ENCODE measurements at regions not wholly inside any gene's neighbourhood (a gene's known extent, or its start where the extent isn't known, plus 50 kb on each side); places are given as distances from the start of the nearest gene placed in this dataset.

DNA sequence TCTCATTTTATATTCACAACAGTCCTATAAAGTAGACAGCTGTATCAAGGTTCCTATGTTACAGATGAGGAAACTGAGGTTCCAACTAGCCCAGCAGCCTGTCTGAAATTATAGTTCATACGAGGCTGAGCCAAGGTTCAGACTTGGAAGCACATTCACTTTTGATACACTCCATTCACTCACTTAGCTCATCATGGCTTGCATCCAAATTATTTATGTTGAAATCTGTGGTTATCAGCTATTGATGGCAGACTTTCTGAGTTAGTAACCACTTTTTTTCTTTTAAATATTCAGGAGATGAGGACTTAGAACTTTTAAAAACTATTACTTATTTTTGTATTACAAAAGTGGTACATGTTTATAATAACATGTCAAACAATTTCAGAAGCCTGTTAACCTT is 188.2 kb downstream of the MTX2 start:
- TF ChIP-seq, protein P1, sequence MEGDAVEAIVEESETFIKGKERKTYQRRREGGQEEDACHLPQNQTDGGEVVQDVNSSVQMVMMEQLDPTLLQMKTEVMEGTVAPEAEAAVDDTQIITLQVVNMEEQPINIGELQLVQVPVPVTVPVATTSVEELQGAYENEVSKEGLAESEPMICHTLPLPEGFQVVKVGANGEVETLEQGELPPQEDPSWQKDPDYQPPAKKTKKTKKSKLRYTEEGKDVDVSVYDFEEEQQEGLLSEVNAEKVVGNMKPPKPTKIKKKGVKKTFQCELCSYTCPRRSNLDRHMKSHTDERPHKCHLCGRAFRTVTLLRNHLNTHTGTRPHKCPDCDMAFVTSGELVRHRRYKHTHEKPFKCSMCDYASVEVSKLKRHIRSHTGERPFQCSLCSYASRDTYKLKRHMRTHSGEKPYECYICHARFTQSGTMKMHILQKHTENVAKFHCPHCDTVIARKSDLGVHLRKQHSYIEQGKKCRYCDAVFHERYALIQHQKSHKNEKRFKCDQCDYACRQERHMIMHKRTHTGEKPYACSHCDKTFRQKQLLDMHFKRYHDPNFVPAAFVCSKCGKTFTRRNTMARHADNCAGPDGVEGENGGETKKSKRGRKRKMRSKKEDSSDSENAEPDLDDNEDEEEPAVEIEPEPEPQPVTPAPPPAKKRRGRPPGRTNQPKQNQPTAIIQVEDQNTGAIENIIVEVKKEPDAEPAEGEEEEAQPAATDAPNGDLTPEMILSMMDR (conservative IDR thresholded peaks at IDR 0.05; ENCODE audit: low read depth, low read length): no peak
- TF ChIP-seq EZH2 (IDR thresholded peaks at IDR 0.05; ENCODE audit: low read length, unreplicated experiment): no peak
